SHP77 (cell line): ENCODE measurements at regions not wholly inside any gene's neighbourhood (a gene's known extent, or its start where the extent isn't known, plus 50 kb on each side); places are given as distances from the start of the nearest gene placed in this dataset.
A peak's percentile ranks its signal among the peaks of the same experiment; 100 is the strongest.
"Not testable (repeated sequence)": the region's sequence is repeated elsewhere in the genome, so short reads cannot be mapped to it uniquely, and the experiment has no call there.

Experiments used
- DNase-seq, 2 experiments: peaks; one replicate each; lab custom pipeline; 2025; lab: John Stamatoyannopoulos, UW

DNA sequence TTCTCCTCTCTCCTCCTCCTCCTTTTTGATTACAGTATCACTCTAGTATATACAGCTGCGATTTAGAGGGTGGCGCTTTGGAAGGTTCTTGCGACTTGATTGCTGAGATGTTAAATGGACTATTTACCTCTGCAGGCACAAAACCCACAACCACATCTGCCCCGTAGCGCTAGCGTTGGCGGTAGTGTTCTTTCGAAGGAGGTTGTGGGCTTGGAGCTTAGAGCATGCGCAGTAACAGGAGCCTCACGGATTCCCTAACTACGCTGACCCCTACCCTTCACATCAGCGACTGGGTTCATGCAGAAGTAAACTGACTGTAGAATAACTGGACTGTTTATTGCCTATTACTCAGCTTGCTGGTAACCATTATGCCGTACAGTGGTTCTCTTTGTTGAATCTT lies 58.0 kb downstream of the CGGBP1 start:
- DNase-seq, result no peak

DNA sequence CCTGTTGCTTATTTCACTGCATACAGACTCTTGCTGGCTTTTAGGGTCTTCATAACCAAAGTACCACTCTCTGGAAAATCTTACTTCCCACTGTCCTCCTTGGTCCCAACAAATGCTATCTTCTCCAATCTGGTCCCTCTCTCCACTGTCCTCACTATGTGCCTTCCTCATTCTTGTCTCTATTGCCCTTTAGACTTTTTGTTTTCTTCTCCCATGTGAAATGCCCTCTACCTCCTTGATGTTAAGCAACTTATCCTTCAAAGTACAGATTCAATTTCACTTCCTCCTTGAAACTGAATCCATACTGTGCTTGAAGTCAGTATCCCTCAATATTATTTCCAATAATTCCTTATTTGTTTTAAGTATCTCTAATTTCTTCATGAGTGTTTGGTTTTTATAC lies 60.8 kb downstream of the CGGBP1 start:
- no peak for DNase-seq

- DNase-seq, result no peak
These were observed 61.5 kb downstream of the CGGBP1 start for GRCh38 chr3:87997298-87997697.

- no peak for DNase-seq
These were observed 61.9 kb downstream of the CGGBP1 start for GRCh38 chr3:87996882-87997281.

DNA sequence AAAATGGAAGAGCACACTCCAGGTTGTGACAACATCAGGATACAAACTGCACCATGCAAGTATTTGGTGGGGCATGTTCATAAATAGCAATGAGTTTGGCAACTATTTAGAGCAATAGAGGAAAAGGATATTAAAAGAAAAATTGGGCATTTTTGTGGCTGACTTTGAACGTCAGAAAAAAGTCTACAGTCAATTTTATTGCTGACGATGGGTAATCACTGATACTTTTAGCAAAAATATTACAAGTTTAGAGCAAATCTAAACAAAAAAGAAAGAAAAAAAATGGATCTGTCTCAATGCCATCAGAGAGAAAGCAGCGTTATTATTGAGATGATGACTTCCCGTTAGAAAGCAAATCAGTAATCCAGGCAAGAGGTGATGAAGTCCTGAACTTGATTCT lies 65.2 kb downstream of the CGGBP1 start:
- DNase-seq, result no peak

DNA sequence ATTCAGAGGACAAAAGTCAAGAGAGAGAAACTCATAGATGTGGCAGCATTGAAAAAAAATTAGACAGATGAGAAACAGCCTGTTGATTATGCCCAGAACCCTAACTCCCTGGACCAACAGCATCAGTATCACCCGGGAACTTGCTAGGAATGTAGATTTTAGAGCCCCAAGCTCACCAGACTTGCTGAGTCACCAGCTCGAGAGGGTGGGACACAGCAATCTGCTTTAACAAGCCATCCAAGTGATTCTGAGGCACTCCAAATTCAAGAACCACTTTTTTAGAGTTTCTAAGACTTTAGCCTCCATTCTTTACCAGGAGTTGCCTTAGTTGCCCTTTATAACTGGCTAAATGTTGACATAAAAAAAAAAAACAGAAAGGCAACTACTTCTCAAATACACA lies 70.9 kb downstream of the CGGBP1 start:
- no peak for DNase-seq

GRCh38 chr3:87982421-87982820 lies 76.4 kb downstream of the CGGBP1 start:
- no peak for DNase-seq

DNA sequence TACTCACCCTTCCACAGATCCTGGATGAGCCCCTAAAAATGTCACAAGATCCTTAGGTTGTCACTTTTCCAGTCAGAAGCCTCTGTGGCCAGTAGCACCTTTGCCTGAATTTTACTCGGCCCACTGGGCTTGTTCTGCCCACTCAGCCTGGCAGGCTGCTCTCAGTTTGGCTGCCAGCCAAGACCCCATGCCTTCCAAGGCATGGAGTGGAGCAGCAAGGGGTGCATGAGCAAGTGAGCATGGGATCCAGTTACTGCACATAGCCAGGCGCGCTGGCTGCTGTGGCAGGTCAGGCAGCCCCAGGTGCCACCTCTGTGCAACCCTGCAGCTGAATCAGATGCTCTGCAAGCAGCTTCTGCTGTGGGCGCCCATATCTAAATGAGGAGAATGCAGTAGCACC lies 79.3 kb downstream of the CGGBP1 start:
- DNase-seq, result peak in 1 of 2 experiments; percentile 5

GRCh38 chr3:87977765-87978164 lies 81.0 kb downstream of the CGGBP1 start:
- no peak for DNase-seq

GRCh38 chr3:87975716-87976115 lies 83.1 kb downstream of the CGGBP1 start:
- DNase-seq, result no peak

DNA sequence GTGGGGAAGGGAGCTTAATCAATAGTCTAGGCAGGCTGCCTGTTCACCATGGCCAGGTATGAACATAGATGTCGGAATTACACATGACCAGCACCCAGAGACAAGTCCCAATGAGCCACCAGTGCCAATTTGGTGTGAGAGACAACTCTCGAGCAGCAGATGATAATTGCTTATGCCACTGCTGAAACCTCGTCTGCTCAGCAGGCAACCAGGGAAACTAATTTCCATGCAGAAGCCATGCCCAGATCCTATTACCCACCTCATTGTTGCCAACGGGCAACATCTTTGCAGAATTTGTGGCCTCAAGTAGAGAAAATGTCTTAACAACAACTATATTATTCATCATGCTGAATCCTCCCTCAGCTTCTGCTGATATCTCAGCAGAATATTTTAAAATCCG lies 84.9 kb downstream of the CGGBP1 start:
- no peak for DNase-seq

DNA sequence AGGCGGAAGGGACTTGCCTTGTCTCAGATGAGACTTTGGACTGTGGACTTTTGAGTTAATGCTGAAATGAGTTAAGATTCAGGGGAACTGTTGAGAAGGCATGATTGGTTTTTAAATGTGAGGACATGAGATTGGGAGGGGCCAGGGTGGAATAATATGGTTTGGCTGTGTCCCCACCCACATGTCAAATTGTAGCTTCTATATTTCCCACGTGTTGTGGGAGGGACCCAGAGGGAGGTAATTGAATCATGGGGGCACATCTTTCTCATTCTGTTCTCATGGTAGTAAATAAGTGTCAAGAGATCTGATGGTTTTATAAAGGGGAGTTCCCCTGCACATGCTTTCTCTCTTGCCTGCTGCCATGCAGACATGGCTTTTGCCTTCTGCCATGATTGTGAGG lies 89.2 kb downstream of the CGGBP1 start:
- no peak for DNase-seq

GRCh38 chr3:87968668-87969067 lies 90.1 kb downstream of the CGGBP1 start:
- no peak for DNase-seq

GRCh38 chr3:87958289-87958688 lies 100.5 kb downstream of the CGGBP1 start:
- no peak for DNase-seq

GRCh38 chr3:87957575-87957974 lies 101.2 kb downstream of the CGGBP1 start:
- no peak for DNase-seq

DNA sequence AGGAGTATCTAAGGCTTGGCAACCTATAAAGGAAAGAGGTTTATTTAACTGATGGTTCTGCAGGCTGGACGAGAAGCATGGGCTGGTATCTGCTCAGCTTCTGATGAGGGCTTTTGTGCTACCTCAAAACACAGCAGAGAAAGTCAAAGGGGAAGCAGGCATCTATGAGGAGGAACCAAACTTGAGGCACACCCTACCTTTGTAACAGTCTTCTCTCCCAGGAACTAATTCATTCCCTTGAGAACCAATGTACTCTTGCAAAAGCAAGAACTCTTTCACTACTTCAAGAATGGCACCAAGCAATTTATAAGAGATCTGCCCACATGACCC lies 109.0 kb downstream of the CGGBP1 start:
- no peak for DNase-seq

- DNase-seq, result no peak
These were observed 109.5 kb downstream of the CGGBP1 start for GRCh38 chr3:87949189-87949878.

GRCh38 chr3:87946007-87946406 lies 112.8 kb downstream of the CGGBP1 start:
- DNase-seq, result not testable (repeated sequence)

- DNase-seq, result not testable (repeated sequence)
These were observed 116.5 kb downstream of the CGGBP1 start for GRCh38 chr3:87942256-87942655.

DNA sequence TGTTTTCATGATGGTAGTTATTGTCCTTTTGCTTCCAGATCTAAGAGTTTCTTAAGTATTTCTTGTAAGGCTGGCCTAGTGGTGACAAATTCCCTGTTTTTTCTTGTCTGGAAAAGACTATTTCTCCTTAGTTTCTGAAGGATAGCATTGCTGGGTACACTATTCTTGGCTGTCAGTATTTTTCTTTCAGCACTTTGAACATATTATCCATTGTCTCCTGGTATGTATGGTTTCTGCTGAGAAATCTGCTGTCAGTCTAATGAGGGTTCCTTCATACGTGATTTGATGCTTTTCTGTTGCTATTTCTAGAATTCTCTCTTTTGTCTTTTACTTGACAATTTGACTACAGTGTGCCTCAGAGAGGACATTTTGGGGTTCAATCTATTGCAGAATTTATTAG lies 134.3 kb downstream of the CGGBP1 start:
- DNase-seq, result no peak

DNA sequence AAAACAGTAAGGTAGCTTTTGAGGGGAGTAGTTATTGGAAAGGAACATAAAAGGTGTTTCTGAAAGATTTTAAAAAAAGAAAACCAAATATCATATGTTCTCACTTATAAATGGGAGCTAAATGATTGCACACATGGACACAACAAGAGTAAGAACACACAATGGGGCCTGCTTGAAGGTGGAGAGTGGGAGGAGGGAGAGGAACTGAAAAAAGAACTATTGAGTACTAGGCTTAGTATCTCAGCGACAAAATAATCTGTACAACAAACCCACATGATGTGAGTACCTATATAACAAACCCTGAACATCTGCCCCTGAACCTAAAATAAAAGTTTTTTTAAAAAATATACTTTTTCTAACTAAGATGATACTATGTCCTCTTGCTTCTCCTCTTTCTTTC lies 138.3 kb downstream of the CGGBP1 start:
- DNase-seq, result no peak

DNA sequence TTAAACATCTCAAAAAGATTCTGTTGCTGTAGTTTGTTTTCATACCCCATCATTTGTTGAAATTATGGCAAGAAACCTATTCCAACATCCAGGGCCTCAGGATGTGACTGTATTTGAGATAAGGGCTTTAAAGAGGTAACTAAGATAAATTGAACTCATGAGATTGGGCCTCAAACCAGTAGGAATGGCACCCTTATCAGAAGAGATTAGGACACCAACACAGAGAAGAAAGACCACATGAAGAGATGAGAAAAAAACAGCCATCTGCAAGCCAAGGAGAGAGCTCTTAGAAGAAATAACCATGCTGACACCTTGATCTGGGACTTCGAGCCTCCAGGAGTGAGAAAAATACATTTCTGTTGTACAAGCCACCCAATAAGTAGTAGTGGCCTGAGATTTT lies 157.7 kb downstream of the CGGBP1 start:
- DNase-seq, result no peak

DNA sequence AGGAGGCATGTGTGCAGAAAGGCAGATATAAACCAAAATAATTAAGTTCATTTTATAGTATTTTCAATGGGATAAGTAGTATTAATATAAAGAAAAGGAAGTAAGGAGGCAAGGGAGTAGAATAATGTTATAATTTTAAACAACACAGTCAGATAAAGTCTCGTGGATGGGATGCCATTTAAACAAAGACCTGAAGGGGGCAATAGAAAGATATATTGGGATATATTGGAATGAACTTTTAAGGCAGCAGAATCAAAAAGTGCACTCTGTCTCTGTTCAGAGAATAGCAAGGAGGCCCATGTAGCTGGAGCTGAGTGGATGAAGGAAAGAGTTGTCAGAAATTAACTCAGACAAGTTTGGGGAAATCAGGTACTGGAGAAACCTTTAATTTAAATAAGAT lies 158.7 kb downstream of the CGGBP1 start:
- no peak for DNase-seq

DNA sequence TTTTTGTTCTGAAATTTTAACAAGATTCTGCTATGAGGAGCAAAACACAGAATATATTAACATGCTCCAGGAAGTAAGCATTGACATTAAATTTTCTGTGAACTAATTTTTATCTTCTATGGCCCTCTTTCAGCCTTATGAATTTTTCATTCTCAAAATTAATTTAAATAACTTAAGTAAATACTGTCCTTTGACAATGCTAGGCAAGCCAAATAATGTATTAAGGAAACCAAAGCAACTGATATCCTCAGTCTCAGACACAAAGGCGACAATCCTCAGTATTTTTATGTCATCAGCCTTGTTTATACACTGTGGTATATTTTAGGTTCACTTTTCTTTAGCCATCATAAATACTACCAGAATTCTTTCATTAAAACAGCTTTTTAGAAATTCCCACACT lies 159.8 kb downstream of the CGGBP1 start:
- no peak for DNase-seq

DNA sequence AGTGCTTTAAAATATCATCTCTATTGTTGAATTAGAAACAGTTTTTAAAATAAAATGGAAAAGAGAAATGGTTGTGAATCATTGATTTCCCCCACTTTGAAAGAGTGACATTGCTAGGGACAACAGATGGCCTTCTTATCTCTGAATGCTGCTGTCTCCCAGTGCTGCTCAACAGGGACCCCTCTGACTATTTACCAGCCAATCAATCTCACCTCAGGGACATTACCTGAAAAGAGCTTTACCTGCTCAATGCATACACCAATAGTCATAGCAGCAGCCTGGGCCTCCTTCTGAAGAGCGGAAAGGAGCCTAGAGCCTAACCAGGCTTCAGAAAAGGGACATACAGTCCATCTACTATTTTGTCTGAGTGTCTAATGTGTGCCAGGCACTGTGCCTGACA lies 162.8 kb downstream of the CGGBP1 start:
- DNase-seq, result no peak
